Hepatocyte (in vitro differentiated cells): ENCODE measurements at regions not wholly inside any gene's neighbourhood (a gene's known extent, or its start where the extent isn't known, plus 50 kb on each side); places are given as distances from the start of the nearest gene placed in this dataset.

Source experiments
- CTCF ChIP-seq: fragments of 200-600 bp; sonication (generic); IDR thresholded peaks from 2 replicates; pipeline ENCODE4 v1.5.1; 2016; ENCODE audit warnings: antibody characterized with exemption, mild to moderate bottlenecking; ENCODE audit not compliant: poor library complexity
- EZH2phosphoT487 ChIP-seq: fragments of 200-600 bp; sonication (generic); IDR thresholded peaks from one replicate; pipeline ENCODE4 v1.6.1; 2018; ENCODE audit warnings: antibody characterized with exemption, mild to moderate bottlenecking, low read depth, moderate library complexity; ENCODE audit not compliant: unreplicated experiment, severe bottlenecking

- TF ChIP-seq CTCF (no peak), EZH2phosphoT487 (no peak)
Observed at GRCh38 chr4:149973181-149973580, 105.1 kb upstream of the DCLK2 start.
